NB4 (cell line): ENCODE measurements at regions not wholly inside any gene's neighbourhood (a gene's known extent, or its start where the extent isn't known, plus 50 kb on each side); places are given as distances from the start of the nearest gene placed in this dataset.

Source experiments
- CTCF ChIP-seq: IDR thresholded peaks from one replicate; pipeline ENCODE4 v1.5.1; 2012; ENCODE audit warnings: low read depth, low read length
- POLR2A ChIP-seq: IDR thresholded peaks from 2 replicates; pipeline ENCODE4 v1.6.1; 2011; ENCODE audit warnings: mild to moderate bottlenecking; ENCODE audit not compliant: insufficient read length; ENCODE audit errors: extremely low read depth

DNA sequence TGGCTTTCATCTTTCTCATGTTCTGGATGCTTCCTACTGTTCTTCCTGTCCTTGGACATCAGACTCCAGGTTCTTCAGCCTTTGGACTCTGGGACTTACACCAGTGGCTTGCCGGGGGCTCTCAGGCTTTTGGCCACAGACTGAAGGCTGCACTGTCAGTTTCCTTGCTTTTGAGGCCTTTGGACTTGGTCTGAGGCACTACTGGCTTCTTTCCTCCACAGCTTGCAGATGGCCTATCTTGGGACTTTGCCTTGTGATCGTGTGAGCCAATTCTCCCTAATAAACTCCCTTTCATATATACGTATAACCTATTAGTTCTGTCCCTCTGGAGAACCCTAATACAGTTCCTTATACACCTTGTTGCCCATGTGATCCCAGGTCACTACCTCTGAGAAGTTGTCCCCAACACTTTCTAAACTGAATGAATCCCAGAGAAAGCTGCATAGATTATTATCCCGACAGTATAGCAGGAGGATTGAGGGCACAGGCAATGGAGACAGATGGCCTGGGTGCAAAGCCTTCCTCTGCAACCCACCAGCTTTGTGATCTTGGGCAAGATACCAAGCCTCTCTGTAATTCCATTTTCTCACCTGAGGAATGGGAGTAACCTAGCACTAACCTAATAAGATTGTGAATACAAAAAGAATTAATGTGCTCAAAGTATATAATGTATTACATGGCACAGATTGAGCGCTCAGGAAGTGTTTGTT lies 449.6 kb upstream of the BRINP1 start:
- TF ChIP-seq CTCF: no peak
- TF ChIP-seq POLR2A: no peak
